HCEC 1CT (cell line): ENCODE measurements at regions not wholly inside any gene's neighbourhood (a gene's known extent, or its start where the extent isn't known, plus 50 kb on each side); places are given as distances from the start of the nearest gene placed in this dataset.
"Not testable (repeated sequence)": the region's sequence is repeated elsewhere in the genome, so short reads cannot be mapped to it uniquely, and the experiment has no call there.

Experiments
- DNase-seq: peaks from one replicate; pipeline ENCODE4 v3.0.0-alpha.2; 2017

DNA sequence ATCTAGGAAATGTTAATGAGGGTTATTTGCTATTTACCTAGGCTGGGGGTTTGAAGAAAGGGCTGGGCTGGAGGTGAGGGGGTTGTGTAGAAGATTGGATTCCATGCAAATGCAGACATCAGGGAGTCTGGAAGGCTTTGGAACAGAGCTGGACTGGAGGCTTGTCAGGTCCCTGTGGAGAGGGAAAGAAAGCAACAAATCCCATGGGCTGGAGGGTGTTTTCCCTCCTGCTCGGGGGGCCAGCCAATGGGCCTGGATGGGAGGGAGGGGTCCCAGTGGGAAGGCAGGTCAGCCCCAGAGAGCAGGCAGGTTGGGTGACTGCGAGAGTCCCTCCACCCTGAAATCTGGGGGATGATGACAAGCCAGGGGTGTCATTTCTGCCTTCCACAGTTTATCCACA lies 431.8 kb downstream of the RPS24 start:
- DNase-seq = no peak

- no peak for DNase-seq
Measured at GRCh38 chr10:78467496-78468106, 433.9 kb downstream of the RPS24 start.

DNA sequence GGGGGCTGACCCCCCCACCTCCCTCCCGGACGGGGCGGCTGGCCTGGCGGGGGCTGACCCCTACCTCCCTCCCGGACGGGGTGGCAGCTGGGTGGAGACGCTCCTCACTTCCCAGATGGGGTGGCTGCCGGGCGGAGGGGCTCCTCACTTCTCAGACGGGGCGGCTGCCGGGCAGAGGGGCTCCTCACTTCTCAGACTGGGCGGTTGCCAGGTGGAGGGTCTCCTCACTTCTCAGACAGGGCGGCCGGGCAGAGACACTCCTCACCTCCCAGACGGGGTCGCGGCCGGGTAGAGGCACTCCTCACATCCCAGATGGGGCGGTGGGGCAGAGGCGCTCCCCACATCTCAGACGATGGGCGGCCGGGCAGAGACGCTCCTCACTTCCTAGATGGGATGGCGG lies 435.1 kb downstream of the RPS24 start:
- not testable (repeated sequence) for DNase-seq

DNA sequence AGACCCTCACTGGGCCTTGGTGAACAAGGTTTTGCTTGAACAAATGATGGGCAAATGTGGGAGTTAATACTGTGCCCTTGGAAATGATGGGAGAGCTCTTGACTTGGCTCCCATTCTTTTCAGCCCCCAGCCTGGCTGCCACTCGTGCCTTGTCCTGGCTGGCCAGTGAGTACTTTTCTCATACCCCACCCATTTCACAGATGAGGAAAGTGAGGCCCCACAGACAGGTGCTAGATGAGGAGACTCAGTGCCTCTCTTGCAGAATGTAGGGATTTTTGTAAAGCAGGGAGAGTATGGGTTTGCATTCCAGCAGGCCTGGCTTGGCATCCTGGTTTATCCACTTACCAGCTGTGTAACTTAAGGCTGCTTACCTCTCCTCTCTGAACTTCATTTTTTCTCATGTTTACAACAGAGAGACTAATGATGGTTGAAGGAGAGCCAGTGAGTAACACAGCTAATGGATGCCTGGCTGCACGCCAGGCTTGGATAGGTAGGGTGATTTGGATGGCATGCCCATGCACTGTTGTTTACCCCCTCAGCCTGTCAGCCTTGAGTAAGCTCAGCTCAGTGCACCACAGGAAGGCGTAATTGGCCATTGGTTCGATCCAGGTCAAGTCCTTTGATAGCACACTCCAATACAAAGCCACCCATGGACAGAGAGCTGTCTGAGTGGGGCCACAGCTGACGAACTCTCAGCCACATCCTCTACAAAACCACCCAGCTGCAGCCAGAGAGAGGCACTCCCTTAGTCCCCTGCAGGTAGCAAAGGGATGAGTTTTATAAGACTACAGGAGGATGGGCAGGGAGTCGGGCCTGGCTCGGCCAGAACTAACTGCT lies 436.8 kb downstream of the RPS24 start:
- no peak for DNase-seq

- DNase-seq = no peak
Measured at GRCh38 chr10:78471326-78471722, 437.7 kb downstream of the RPS24 start.

GRCh38 chr10:78471723-78472550 lies 438.3 kb downstream of the RPS24 start:
- DNase-seq = no peak

DNA sequence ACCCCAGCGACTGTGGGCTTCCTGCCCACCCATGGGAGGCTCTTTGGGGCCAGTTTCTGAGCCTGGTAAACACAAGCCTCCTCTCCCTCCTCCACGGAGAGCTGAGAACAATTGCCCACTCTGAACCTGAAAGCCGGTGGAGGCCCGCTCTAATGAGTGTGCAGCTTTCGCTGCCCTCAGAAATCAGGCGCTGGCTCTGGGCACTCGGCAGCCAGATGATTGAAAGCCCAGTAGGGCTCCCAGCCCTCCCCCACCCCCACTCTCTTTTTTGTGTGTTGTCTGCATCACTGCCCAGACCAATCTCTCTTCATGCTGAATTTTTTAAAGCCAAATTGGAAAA lies 438.9 kb downstream of the RPS24 start:
- no peak for DNase-seq

DNA sequence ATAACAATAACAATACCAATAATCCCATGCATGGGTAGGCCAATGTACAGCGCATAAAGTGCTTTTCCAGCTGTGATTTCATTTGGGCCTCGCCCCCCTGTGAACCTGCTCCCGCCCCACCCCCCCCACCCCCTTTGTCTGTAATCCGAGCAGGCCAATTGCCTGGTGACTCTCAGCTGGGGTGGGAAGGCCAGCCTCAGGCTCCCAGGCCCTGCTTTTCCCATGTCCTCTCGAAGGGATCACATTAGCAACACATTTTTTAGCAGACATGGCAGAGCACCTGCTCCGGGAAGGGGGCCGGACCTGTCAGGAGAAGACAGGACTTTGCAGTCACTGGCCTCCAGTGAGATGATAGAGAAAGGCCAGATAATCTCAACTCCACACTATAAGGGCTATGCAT lies 439.3 kb downstream of the RPS24 start:
- DNase-seq = no peak

DNA sequence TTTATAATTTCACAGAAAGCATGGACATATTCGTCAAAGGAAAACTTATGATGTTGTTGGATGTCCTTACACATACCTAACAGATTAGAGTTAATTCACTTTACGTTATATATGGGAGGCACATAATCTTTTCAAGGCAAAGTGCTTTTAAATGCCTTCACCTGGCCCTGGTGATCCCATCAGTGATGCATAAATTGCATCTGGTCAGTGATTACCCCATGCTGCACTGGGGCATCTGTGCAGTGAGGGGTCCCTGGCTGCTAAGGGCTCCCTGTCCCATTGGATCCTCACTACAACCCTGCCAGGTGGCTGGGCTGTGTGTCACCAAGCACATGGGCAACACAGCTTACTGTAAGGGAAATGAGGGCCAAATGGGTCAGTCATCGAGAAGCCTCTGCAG lies 441.1 kb downstream of the RPS24 start:
- DNase-seq = no peak

GRCh38 chr10:78475437-78475836 lies 441.8 kb downstream of the RPS24 start:
- DNase-seq = no peak

DNA sequence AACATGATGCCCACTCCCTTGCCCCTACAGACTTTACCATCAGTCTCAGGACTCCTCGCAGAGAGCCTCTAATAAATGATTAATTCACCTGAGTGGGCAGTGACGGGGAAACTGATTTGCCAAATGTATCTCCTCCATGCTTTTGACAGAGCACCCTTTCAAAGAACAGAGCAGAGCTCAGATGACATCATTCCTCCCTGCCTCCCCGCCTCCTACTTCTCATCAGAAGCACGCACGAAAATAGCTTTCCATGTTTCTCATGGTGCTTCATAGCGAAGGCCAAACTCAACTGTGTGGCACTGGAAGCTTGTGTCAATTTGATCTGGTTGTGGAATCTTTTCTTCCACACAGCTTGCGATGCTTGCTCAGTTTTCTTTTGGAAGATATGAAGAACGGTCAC lies 442.5 kb downstream of the RPS24 start:
- DNase-seq = no peak

GRCh38 chr10:78476844-78477243 lies 443.2 kb downstream of the RPS24 start:
- DNase-seq = no peak

- DNase-seq = no peak
Measured at GRCh38 chr10:78478919-78479318, 445.3 kb downstream of the RPS24 start.

DNA sequence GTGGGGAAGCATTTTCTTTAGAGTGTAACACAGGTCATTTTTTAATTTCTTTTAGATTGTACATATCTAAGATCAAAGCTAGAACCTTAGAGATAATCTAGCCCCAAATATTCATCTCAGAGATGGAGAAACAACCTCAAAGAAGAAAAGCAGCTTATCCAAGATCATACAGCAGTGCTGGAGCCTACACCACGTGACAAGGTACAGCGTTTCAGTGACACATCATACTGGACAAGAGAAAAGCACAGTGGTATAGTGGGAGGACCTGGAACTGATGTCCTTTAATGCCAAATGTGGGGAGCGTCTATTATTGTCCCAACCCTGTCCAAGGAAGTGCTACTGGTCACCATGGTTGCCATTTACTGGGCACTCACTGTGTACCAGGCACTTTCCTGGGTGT lies 445.8 kb downstream of the RPS24 start:
- no peak for DNase-seq

- DNase-seq = no peak
Measured at GRCh38 chr10:78481842-78482241, 448.2 kb downstream of the RPS24 start.

- no peak for DNase-seq
Measured at GRCh38 chr10:78483641-78484040, 450.0 kb downstream of the RPS24 start.

DNA sequence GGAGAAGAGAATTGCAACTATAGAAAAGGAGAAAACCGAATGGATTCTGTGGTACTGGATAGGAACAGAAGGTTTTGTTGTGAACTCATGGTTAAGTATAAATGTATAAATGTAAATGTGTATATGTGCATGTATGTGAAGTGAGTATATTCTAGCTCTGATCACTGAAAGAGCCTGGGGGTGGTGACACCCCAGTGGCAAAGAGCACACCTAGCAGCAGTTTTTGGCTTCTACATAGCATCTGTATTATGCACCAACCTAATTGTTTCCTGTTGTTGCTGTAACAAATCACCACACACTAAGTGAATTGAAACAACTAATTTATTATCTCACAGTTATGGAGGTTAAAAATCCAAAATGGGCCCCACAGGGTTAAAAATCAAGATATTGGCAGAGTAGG lies 455.4 kb downstream of the RPS24 start:
- DNase-seq = no peak

GRCh38 chr10:78491812-78492211 lies 458.1 kb downstream of the RPS24 start:
- DNase-seq = no peak

DNA sequence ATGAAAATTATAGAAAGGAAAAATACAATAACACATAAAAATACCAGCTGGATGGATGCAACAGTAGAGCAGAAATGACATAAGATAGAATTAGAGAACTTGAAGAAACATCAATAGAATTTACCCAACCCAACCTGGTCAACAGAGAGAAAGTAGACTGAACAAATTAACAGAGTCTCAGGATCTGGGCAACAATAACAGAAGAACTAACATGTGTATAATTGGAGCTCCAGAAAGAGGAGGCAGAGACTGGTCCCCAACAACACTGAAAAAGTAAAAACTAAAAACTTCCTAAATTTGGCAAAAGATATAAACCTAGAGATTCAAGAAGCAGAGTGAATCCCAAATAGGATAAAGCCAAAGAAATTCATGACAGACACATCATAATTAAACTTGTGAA lies 458.8 kb downstream of the RPS24 start:
- DNase-seq = no peak

DNA sequence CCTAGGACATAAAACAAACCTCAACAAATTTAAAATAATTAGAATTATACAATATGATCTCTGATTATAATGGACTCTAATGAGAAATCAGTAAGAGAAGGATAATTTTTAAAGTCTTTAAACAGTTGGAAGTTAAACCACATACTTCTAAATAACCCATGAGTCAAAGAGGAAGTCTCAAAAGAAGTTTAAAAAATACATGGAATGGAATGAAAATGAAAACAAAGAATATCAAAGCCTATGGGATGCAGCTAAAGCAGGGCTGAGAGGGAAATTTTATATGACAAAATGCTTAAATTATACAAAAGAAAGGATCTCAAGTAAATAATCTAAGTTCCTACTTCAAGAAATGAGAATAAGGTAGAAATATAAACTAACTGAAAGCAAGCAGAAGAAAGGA lies 460.5 kb downstream of the RPS24 start:
- no peak for DNase-seq

DNA sequence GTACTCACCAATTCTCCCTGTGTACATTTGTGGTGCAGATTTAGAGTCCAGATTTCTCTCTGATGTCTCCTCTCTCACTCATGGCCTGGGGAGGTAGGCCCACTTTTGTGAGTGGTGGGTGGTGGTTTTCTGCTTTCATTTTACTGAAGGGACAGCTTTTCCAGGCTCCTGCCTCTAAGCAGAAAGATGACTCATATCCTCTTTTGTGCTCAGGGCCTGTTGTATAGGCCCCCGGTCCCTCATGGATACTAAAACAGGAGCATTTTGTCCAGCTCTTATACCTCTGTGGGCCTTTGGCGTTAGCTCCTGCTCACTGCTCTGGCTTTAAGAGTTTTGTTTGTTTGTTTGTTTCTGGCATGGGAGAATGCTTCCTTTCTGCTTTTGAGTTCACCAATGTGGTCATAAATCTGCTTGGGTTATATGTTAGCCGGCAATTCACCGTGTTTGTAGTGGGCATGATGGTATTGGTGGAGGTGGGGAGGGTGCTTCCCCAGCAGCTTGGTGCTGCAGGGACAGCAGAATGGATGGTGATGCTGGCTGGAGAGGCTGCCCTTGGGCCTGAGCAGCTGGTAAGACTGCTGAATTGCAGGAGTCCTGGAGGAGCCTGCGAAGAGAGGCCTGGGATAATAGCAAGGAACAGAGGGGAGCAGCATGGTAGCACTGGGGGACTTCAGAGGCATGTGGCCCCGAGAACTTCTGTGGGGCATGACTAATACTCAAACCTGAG lies 468.7 kb downstream of the RPS24 start:
- DNase-seq = no peak

- DNase-seq = no peak
Measured at GRCh38 chr10:78504181-78504580, 470.5 kb downstream of the RPS24 start.

GRCh38 chr10:78505657-78506056 lies 472.0 kb downstream of the RPS24 start:
- DNase-seq = no peak
